GM19397 (cell line): ENCODE measurements at regions not wholly inside any gene's neighbourhood (a gene's known extent, or its start where the extent isn't known, plus 50 kb on each side); places are given as distances from the start of the nearest gene placed in this dataset.

ENCODE experiments used
- ATAC-seq: cut with Tn5 transposase; IDR thresholded peaks from one replicate; pipeline ENCODE4 v1.9.1; 2021; ENCODE audit warnings: mild to moderate bottlenecking, moderate library complexity; ENCODE audit not compliant: unreplicated experiment

DNA sequence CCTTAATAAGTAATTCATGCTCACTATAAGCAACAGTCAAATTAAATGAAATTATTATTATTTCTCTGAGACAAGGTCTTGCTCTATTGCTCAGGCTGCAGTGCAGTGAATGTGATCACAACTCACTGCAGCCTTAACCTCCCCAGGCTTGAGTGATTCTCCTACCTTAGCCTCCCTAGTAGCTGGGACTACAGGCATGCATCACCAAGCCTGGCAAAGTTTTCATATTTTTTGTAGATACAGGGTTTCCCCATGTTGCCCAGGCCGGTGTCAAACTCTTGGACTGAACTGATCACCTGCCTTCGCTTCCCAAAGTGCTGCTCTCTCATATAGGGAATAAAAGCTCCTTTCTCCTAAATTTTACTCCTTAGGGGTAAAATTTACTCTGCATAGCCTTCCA is 74.9 kb upstream of the GAREM1 start:
- ATAC-seq: no peak

DNA sequence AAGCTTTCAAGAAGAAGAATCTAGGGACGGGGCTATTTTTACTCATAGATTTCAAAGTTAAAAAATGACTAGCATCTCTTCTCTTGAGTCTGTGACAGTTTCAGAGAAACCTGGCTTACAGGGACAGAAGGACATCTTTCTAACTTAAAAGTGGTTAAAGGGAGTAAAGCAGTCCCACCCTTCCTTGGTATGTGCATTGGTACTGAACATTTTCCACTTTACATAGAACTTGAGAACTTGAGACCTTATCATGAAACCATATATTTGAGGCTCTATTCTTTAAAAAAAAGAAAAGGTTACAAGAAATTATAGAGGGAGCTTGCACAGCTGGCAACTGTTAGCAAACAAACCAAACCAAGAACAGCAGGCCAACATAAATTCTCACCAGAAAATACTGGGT is 73.4 kb upstream of the GAREM1 start:
- no peak for ATAC-seq

DNA sequence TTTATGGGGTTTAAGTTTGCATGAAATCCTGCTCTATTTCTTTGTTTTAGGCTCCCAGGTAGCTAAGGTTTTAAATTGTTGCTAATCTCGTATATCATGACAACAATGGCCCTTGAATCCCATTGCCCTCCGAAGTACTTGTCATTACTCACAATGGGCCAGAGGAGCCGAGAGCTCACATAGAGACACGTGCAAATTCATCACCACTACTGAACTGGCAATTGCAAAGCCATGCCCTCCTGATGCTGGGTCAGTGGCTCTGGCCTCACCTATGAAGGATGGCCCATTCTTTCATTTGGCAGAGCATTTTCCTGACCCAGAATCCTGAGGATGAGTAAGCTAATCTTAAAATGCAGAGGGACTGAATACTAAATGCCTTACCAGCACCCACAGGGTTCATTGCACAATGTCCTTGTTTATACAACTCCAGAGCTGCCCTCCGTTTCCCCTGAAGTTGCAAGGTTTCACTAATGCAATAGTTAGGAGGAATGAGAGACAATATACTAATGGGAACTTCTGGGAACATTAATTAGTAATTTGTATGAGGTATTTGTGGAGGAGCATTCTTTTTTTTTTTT is 71.6 kb upstream of the GAREM1 start:
- no peak for ATAC-seq

DNA sequence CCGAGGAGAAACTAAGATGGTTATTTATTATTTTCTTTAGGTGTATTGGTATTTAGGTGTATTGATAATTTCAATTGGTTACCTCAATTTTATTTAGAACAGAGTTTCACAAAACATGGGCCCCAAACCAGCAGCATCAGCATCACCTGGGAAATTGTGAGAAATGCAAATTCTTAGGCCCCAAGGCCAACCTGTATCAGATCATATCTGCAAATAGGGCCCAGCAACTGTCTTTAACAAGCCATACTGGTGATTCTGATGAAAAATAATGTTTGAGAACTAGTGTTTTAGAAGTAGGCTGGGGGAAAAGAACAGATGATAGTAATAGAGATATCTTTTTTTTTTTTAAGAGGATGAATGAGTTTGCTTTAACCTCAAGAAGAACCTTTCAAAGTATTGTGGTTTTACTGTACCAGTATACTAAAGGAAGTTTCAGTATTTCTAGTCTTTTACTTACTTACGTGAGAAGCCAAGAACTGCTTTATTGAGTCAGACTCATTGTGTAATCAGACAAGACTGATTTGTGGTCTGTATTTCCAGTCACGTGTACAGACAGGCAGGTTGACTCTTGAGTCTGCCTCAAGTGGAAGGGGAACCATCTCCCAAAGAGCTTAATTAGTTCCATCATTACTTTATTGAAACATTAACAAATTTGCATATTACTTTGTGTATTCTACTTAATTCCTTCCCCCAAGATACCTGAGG is 60.4 kb upstream of the GAREM1 start:
- ATAC-seq: no peak

DNA sequence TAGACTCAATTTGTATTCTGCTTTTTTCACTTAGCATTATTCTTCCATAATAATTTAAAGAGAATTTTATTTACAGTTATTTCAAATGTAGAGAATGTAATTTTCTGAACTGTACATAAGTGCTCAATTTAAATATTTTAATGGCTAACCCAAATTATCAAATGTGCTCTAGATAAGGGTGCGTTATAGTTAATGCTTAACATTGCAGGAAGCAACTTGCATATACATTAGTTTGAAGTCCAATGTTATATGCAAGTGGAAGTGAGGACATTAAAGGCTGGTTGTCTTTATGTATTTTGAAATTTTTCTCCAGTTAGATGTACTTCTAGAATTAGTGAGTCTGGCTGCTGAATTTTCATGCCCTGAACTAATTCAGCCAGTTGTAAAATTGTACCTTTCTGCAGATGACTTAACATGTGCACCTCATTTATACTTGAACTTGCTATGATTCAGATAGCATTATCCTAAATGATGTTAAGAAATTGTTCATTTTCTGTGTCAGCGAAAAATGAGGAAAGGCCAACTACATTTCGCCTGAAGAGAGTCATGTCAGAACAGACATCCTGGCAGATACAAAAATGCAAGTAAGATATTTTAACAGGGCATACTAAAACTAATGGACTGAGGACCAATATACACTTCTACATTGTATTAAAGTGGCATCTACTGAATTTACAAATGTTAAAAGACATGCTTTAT is 59.2 kb upstream of the GAREM1 start:
- no peak for ATAC-seq

DNA sequence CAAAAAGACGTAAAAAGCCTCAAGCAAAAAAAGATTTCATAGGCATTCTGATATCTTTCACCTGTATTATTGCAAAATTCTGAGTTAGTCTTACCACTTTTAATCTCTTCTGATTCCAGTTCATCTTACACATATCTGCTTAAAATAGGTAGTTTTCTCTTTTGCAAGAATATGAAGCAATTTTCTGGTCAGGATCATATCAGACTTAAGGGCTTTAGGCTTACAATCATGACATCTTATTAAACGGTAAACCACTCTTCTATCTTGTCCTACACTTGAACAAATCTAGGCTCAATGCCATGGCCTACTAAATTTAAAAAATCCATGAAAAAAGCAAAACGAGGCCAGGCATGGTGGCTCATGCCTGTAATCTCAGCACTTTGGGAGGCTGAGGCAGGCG is 50.1 kb upstream of the GAREM1 start:
- no peak for ATAC-seq
